Thymus (tissue), 11 donors: ENCODE measurements at regions not wholly inside any gene's neighbourhood (a gene's known extent, or its start where the extent isn't known, plus 50 kb on each side); places are given as distances from the start of the nearest gene placed in this dataset.

Experiments used
- DNase-seq, 9 donors: peaks; one replicate each; pipeline ENCODE4 v3.0.0-alpha.2; 2013; ENCODE audit warnings: low spot score in 9 of 9, low read depth in 6 of 9, missing footprints in 1 of 9
- H3K27ac ChIP-seq, 2 donors: one replicate each; pipeline ENCODE4 v1.5.1; 2013; ENCODE audit warnings: control low read depth in 1 of 2, low read depth in 1 of 2, low read length in 1 of 2, mild to moderate bottlenecking in 1 of 2, moderate library complexity in 1 of 2
- H3K27me3 ChIP-seq, 2 donors: one replicate each; pipeline ENCODE4 v1.5.1; 2013; ENCODE audit warnings: low read length in 1 of 2; ENCODE audit not compliant: control insufficient read depth in 2 of 2, insufficient read depth in 1 of 2
- H3K36me3 ChIP-seq, 2 donors: one replicate each; pipeline ENCODE4 v1.5.1; 2013; ENCODE audit warnings: low read length in 1 of 2, mild to moderate bottlenecking in 1 of 2, moderate library complexity in 1 of 2; ENCODE audit not compliant: control insufficient read depth in 2 of 2, insufficient read depth in 2 of 2
- H3K4me1 ChIP-seq, 2 donors: one replicate each; pipeline ENCODE4 v1.5.1; 2013; ENCODE audit warnings: low read length in 2 of 2; ENCODE audit not compliant: control insufficient read depth in 2 of 2, insufficient read depth in 2 of 2
- H3K4me3 ChIP-seq, 2 donors: one replicate each; pipeline ENCODE4 v1.5.1; 2013; ENCODE audit warnings: low read length in 2 of 2, control low read depth in 1 of 2, mild to moderate bottlenecking in 1 of 2
- H3K9me3 ChIP-seq, 2 donors: one replicate each; pipeline ENCODE4 v1.5.1; 2013; ENCODE audit warnings: low read length in 1 of 2, mild to moderate bottlenecking in 1 of 2; ENCODE audit not compliant: control insufficient read depth in 2 of 2, insufficient read depth in 1 of 2
- WGBS: extraction: QIAGEN DNeasy Blood & Tissue Kit; methylation state at CpG from one replicate; pipeline ENCODE4 v1.1.7; 2013; 5-methylcytosine and 5-hydroxymethylcytosine counted together
- donor health status: healthy.

DNA sequence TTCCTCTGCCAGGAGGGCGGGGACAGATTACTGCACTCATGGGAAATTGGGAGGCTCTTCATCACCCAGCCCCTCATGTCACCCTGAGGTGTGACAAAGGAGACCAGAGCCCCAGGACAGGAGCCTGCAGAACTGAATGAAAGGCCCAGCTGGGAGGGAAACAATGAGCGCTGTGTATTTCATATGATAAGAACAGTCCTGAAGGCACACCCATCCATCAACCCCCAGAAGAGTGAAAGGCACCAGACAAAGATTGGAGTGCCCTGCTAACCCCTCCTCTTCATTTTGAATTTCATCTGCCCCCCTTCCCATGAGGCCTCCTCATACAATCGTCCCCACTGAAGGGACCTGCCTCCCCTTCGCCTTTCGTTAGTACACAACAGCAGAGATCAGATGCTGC, 160.0 kb upstream of the PRICKLE2 start:
- H3K36me3 ChIP-seq: no peaks in the 10 kb centered on the region
- H3K4me1 ChIP-seq: no peaks in the 10 kb centered on the region
- H3K4me3 ChIP-seq: no peak overlapping the region
- H3K27me3 ChIP-seq: no peaks in the 10 kb centered on the region
- H3K27ac ChIP-seq: no peak overlapping the region
- H3K9me3 ChIP-seq: no peaks in the 10 kb centered on the region
- no peak for DNase-seq
- WGBS: 94% methylated on average over 5 of the region's 5 CpGs

DNA sequence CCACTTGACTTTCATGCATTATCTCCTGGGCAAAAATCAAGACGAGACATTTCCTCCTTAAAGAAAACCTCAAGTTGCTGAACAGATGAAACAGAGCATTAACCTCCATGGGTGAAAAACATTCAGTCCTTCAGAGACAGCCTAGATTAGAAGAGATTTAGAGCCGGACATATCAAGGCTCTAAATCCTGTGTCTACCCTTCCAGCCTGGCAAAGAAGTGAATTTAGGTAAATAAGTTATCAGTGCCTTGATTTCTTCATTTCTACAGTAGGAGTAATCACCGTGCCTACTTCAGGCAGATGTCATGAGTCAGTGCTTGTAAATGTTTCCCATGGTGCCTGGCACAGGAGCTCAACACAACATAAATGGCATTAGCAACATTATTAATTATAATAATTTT, 159.3 kb upstream of the PRICKLE2 start:
- no peak for DNase-seq
- H3K9me3 ChIP-seq: no peaks in the 10 kb centered on the region
- no peaks in the 10 kb centered on the region for H3K36me3 ChIP-seq
- no peaks in the 10 kb centered on the region for H3K4me1 ChIP-seq
- H3K27me3 ChIP-seq: no peaks in the 10 kb centered on the region
- no peak overlapping the region for H3K27ac ChIP-seq
- WGBS: 92% methylated on average over 3 of the region's 3 CpGs
- H3K4me3 ChIP-seq: no peak overlapping the region

DNA sequence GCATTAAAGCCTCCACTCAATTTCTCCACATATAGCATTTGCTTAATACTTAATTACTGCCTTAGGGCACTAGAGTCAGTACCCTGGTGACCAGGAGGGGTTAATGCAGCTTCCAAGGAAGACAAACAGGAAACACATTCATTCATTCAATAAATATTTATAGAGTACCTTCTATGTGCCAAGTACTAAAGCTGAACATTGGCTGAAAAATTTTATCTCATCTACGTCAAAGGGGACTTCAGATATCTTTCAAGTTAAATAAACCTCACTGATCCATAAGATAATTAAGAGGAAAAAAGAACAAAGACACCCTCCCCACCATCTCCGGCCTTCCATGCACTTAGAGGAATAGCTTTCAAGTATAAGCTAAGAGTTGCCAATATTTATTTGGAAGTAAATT, 156.9 kb upstream of the PRICKLE2 start:
- 93% methylated on average over 2 of the region's 2 CpGs for WGBS
- no peaks in the 10 kb centered on the region for H3K27me3 ChIP-seq
- no peak for DNase-seq
- no peak overlapping the region for H3K27ac ChIP-seq
- H3K9me3 ChIP-seq: no peaks in the 10 kb centered on the region
- H3K4me1 ChIP-seq: no peaks in the 10 kb centered on the region
- no peak overlapping the region for H3K4me3 ChIP-seq
- H3K36me3 ChIP-seq: no peaks in the 10 kb centered on the region

DNA sequence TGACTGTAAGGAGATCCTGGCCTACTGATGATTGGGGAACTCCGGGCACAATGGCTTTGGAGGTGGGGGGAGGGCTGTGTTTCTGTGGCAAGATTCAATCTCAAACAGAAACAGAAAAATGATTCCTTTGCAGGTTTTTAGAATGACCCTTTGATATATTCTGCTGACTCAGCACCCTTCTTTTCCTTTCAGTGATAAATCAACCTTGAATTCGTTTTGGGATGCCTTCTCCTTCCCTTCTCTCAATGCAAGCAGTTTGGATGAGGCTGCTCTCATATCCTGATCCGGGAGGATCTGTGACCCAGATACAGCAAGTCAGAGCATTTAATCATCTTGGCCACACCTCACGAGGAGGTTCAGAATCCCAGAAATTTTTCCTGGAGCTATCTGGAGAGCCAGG, 156.1 kb upstream of the PRICKLE2 start:
- no peak overlapping the region for H3K4me3 ChIP-seq
- DNase-seq: no peak
- H3K36me3 ChIP-seq: no peaks in the 10 kb centered on the region
- no peaks in the 10 kb centered on the region for H3K9me3 ChIP-seq
- H3K27me3 ChIP-seq: no peaks in the 10 kb centered on the region
- H3K4me1 ChIP-seq: no peaks in the 10 kb centered on the region
- H3K27ac ChIP-seq: no peak overlapping the region
- WGBS: 79% methylated on average over 4 of the region's 4 CpGs

DNA sequence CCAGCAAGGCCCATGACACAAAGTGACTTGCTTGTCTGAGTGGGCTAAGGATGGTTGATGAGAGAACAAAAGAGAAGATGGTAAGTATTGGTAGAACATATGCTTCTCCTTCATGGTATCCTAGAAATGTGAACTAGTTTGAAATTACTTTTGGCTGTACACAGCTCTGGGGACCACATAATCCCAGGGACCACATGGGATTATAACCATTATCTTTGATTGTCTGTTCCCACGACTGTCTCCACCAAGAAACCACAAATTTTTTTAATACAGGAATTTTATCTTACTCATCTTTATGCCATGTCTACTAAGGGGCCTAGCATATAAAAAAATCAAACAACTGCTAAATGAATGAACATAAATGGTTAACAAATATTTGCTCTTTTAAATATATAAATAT, 155.3 kb upstream of the PRICKLE2 start:
- Histone ChIP-seq H3K27ac (no peak overlapping the region), H3K9me3 (no peaks in the 10 kb centered on the region), H3K4me1 (no peaks in the 10 kb centered on the region), H3K36me3 (no peaks in the 10 kb centered on the region), H3K4me3 (no peak overlapping the region), H3K27me3 (no peaks in the 10 kb centered on the region)
- no peak for DNase-seq
- 81% methylated on average over 1 of the region's 1 CpG for WGBS

DNA sequence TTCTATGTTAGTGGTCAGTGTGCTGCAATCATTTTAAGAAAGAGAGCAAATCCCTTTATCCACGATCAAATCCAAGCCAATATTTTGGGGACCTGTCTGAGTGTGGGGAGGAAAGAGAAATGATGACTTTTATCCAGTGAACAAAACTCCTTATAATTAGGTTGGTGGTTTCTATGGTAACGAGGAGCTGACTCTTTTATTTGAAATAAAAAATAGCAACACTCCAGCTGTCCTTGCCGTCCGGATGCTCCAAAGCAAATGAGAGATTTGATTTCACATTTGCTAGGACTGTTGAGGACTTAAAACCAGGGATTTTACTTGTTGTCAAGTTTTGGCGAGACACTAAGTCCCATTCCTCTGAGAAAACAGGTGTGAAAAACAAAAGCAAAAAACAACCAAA, 154.0 kb upstream of the PRICKLE2 start:
- no peak for DNase-seq
- Histone ChIP-seq H3K36me3 (no peaks in the 10 kb centered on the region), H3K27ac (no peak overlapping the region), H3K27me3 (no peaks in the 10 kb centered on the region), H3K4me1 (no peaks in the 10 kb centered on the region), H3K4me3 (no peak overlapping the region), H3K9me3 (no peaks in the 10 kb centered on the region)
- WGBS: 89% methylated on average over 5 of the region's 5 CpGs

DNA sequence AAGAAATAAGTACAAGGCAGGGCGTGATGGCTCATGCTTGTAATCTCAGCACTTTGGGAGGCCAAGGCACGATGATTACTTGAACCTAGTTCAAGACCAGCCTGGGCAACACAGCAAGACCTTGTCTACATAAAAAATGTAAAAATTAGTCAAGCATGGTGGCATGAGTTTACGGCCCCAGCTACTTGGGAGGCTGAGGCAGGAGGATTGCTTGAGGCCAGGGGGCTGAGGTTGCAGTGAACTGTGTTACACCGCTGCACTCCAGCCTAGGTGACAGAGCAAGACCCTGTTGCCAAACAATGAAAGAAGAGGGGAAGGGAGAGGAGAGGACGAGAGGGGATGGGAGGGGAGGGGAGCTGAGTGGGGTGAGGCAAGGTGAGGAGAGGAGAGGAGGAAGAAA, 152.7 kb upstream of the PRICKLE2 start:
- Histone ChIP-seq H3K27me3 (no peaks in the 10 kb centered on the region), H3K27ac (no peak overlapping the region)
- WGBS: 92% methylated on average over 5 of the region's 5 CpGs

DNA sequence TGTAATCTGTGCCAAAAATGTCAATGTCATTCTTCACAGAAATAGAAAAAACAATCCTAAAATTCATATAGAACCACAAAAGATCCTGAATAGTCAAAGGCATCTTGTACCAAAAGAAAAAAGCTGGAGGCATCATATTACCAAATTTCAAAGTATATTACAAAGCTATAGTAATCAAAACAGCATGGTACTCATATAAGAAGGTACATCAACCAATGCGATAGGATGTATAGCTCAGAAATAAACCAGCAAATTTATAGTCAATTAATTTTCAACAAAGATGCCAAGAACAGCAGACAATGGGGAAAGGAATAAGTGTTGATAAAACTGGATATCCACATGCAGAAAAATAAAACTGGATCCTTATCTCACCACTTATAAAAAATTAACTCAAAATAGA, 150.5 kb upstream of the PRICKLE2 start:
- no peaks in the 10 kb centered on the region for H3K4me1 ChIP-seq
- WGBS: 99% methylated on average over 1 of the region's 1 CpG
- DNase-seq: no peak
- no peaks in the 10 kb centered on the region for H3K27me3 ChIP-seq
- H3K27ac ChIP-seq: no peak overlapping the region
- H3K36me3 ChIP-seq: no peaks in the 10 kb centered on the region
- H3K9me3 ChIP-seq: no peaks in the 10 kb centered on the region
- H3K4me3 ChIP-seq: no peak overlapping the region

More for the DNA sequence above, 152.7 kb upstream of the PRICKLE2 start:
- no peak for DNase-seq
- H3K36me3 ChIP-seq: no peaks in the 10 kb centered on the region
- no peaks in the 10 kb centered on the region for H3K4me1 ChIP-seq
- H3K4me3 ChIP-seq: no peak overlapping the region
- H3K9me3 ChIP-seq: no peaks in the 10 kb centered on the region

DNA sequence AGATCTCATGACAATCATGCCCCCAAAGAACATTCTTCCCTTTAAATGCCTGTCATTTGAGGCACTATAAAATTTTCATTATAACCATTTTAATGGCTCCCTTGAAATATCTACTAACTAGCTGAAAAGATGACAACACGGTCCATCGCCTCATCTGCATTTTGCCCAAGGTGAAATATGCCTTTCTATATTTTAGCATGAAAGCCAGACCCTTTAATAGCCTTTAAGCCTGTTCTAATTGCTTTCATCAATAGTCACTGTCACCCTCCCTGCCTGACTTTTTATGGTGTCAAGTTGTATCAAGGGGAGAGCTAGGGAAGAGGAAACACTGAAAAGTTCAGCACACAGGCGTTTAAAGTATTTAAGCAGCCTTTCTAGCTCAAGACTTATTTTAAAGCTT, 144.1 kb upstream of the PRICKLE2 start:
- Histone ChIP-seq H3K27me3 (no peaks in the 10 kb centered on the region), H3K36me3 (no peaks in the 10 kb centered on the region), H3K4me1 (no peaks in the 10 kb centered on the region), H3K9me3 (no peaks in the 10 kb centered on the region), H3K4me3 (no peak overlapping the region), H3K27ac (no peak overlapping the region)
- 95% methylated on average over 3 of the region's 3 CpGs for WGBS
- DNase-seq: no peak
